ENCODE measurements at regions not wholly inside any gene's neighbourhood (a gene's known extent, or its start where the extent isn't known, plus 50 kb on each side); places are given as distances from the start of the nearest gene placed in this dataset.

DNA sequence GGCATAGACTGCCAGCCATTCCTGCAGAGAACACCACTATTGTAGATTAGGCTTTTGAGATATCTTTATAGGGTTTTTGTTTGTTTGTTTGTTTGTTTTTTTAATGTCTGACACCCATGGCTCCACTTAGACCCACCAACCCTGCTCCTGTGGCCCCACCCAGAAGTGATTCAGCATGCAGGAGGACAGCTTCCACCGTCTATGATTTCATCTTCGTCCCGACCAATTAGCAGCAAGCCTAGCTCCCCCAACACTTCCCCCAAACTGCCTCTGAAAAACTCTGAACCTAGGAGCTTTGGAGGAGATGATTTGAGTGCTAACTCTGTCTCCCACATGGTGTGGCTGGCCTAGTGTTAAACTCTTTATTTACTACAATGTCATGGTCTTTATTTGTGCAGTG lies 108.3 kb upstream of the RXFP2 start:
- H3K9me3 ChIP-seq, result no peaks in the 10 kb centered on the region
- TF ChIP-seq, protein P1, sequence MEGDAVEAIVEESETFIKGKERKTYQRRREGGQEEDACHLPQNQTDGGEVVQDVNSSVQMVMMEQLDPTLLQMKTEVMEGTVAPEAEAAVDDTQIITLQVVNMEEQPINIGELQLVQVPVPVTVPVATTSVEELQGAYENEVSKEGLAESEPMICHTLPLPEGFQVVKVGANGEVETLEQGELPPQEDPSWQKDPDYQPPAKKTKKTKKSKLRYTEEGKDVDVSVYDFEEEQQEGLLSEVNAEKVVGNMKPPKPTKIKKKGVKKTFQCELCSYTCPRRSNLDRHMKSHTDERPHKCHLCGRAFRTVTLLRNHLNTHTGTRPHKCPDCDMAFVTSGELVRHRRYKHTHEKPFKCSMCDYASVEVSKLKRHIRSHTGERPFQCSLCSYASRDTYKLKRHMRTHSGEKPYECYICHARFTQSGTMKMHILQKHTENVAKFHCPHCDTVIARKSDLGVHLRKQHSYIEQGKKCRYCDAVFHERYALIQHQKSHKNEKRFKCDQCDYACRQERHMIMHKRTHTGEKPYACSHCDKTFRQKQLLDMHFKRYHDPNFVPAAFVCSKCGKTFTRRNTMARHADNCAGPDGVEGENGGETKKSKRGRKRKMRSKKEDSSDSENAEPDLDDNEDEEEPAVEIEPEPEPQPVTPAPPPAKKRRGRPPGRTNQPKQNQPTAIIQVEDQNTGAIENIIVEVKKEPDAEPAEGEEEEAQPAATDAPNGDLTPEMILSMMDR (IDR thresholded peaks at IDR 0.05), result no peak
- no peak for FAIRE-seq
- no peaks in the 10 kb centered on the region for H3K27me3 ChIP-seq
- no peaks in the 10 kb centered on the region for H3K4me1 ChIP-seq
- no peak overlapping the region for H3K4me3 ChIP-seq
- 25 to 36% methylated on average over 3 of the region's 3 CpGs for WGBS, 2 donors
- ATAC-seq, result no peak
- H3K36me3 ChIP-seq, result no peaks in the 10 kb centered on the region
- no peak overlapping the region for H3K27ac ChIP-seq
- no peak for DNase-seq
- intact Hi-C loops (cut with DNase I), result no loop called here

DNA sequence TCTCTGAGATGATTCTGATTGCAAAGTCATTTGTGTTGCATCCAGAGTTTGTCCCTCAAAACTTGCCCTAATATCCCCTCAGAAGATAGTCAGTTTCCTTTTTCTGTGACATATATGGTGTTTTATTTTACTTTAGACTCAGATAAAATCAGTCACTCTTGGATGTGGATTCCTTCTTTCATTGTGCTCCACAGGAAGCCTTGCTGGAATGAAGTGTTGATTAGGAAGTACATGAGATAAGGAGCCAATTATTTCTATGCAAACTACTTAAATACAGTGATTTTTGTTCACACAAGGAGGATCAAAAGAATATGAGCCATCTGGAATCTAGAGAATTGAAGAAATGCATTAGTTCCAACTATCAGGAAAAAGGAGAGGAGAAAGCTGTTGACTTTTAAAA lies 107.6 kb upstream of the RXFP2 start:
- no peak for DNase-seq
- Histone ChIP-seq H3K4me3 (no peak overlapping the region), H3K27ac (no peak overlapping the region), H3K27me3 (no peaks in the 10 kb centered on the region), H3K36me3 (no peaks in the 10 kb centered on the region), H3K9me3 (no peaks in the 10 kb centered on the region), H3K4me1 (no peaks in the 10 kb centered on the region)
- TF ChIP-seq, protein P1 (IDR thresholded peaks at IDR 0.05), result no peak
- FAIRE-seq, result no peak
- intact Hi-C loops (cut with DNase I), result no loop called here
- no peak for ATAC-seq

DNA sequence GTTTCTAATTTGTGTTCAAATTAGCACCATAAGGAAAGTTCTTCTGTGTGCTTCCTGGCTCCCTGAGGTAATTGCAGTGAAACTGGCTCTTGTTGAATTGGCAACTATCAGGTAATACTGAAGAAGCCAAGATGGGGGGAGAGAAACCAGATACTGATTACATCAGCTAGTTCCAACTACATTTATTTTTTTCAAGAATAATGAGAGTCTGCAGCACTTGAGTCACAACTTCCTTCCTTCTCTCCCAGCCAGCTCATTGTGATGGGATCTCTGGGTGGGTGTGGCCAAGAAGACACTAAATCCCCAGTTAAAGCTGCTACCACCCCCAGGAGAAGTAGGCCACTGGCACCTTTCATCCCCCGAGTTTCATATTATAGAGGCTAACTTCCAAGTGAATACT lies 100.7 kb upstream of the RXFP2 start:
- Histone ChIP-seq H3K27me3 (no peaks in the 10 kb centered on the region), H3K4me1 (no peaks in the 10 kb centered on the region), H3K36me3 (no peaks in the 10 kb centered on the region), H3K4me3 (no peak overlapping the region), H3K27ac (no peak overlapping the region), H3K9me3 (no peaks in the 10 kb centered on the region)
- no peak for ATAC-seq
- no peak for DNase-seq
- intact Hi-C loops (cut with DNase I), result no loop called here
- WGBS, 2 donors, result 50 to 53% methylated on average over 1 of the region's 1 CpG
- TF ChIP-seq, protein P1 (IDR thresholded peaks at IDR 0.05), result no peak
- FAIRE-seq, result no peak

DNA sequence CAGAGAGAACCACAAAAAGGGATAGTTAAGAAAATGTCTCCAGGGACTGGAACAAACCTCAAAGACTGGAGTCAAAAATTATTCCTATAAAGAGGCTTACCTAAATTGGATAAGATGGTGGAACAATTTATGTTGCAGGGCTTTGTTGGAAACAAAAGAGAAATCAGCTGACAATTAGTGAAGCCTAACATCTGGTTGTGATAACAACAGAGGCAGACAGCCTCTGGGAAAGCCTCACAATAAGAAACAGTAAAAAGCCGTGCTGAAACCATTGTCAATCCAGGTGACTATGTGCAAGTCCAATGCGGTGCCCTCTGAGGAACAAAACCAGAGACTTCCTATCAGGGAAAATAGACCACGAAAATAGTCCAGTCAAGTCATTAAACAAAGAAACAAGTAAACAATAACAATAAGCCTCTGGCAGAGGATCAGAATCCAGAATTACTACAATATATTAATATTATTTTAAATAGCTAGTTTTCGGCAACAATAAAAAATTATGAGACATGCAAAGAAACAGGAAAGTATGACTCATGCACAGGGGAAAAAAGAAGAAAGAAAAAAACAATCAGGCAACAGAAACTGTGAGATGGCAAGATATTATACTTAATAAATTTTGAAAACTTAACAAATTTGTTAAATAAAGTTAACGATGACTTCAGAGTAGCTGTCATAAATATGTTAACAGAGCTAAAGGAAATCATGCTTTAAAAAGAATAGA lies 99.7 kb upstream of the RXFP2 start:
- TF ChIP-seq, protein P1 (IDR thresholded peaks at IDR 0.05), result no peak
- ATAC-seq, result no peak
- Histone ChIP-seq H3K36me3 (no peaks in the 10 kb centered on the region), H3K4me1 (no peaks in the 10 kb centered on the region), H3K4me3 (no peak overlapping the region), H3K9me3 (no peaks in the 10 kb centered on the region), H3K27ac (no peak overlapping the region), H3K27me3 (no peaks in the 10 kb centered on the region)
- intact Hi-C loops (cut with DNase I), result no loop called here
- no peak for DNase-seq
- 63 to 73% methylated on average over 5 of the region's 5 CpGs for WGBS, 2 donors
- FAIRE-seq, result no peak

DNA sequence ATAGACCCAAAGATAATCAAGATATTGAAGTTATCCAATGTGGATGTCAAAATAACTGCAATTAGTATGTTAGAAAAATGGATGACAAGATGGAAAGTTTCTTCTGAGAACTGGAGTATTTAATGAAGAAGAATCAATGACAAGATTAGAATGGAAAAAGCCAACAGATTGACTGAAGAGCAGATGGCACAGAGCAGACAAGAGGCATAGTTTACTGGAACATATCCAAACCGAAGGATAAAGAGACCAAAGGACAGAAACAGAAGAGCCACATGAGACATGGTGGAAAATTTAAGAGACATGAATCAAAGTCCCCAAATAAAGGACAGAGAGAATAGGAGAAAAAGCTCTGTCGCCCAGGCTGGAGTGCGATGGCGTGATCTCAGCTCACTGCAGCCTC lies 89.6 kb upstream of the RXFP2 start:
- intact Hi-C loops (cut with DNase I), result no loop called here
- FAIRE-seq (no peak), DNase-seq (no peak), ATAC-seq (no peak)
- Histone ChIP-seq H3K4me1 (no peaks in the 10 kb centered on the region), H3K27me3 (no peaks in the 10 kb centered on the region), H3K36me3 (no peaks in the 10 kb centered on the region), H3K27ac (no peak overlapping the region), H3K9me3 (no peaks in the 10 kb centered on the region), H3K4me3 (no peak overlapping the region)
- 53 to 73% methylated on average over 4 of the region's 4 CpGs for WGBS, 2 donors
- TF ChIP-seq, protein P1 (IDR thresholded peaks at IDR 0.05), result no peak

All from pancreas (tissue), 10 donors.